ENCODE measurements at regions not wholly inside any gene's neighbourhood (a gene's known extent, or its start where the extent isn't known, plus 50 kb on each side); places are given as distances from the start of the nearest gene placed in this dataset.

DNA sequence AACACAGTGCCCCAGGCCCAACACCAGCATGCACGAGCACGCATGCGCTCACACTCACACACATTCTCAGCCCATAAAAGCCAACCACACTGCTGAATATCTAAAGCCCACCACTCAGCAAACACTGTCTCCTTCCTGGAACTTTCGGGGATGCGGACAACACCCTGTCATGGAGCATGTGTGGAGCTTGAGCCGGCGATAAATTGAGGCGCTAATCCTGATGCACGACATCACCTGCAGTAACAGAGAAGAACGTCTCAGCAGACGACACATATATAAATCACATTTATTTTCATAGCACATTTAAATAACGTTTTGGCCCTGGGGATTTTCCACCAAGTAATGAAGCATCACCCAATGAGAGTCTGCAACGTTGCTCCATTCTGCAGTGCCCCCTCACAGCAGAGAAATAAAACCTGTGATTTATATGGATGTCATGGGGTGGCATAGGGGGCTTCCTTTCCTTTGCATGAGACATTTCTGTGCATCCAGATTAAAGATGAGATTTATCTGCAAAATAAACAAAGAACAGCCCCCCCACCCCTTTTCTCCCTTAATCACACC is 267.7 kb upstream of the NFE2L3 start:
- TF ChIP-seq POLR2A (IDR thresholded peaks at IDR 0.05), result no peak
- TF ChIP-seq, protein P1, sequence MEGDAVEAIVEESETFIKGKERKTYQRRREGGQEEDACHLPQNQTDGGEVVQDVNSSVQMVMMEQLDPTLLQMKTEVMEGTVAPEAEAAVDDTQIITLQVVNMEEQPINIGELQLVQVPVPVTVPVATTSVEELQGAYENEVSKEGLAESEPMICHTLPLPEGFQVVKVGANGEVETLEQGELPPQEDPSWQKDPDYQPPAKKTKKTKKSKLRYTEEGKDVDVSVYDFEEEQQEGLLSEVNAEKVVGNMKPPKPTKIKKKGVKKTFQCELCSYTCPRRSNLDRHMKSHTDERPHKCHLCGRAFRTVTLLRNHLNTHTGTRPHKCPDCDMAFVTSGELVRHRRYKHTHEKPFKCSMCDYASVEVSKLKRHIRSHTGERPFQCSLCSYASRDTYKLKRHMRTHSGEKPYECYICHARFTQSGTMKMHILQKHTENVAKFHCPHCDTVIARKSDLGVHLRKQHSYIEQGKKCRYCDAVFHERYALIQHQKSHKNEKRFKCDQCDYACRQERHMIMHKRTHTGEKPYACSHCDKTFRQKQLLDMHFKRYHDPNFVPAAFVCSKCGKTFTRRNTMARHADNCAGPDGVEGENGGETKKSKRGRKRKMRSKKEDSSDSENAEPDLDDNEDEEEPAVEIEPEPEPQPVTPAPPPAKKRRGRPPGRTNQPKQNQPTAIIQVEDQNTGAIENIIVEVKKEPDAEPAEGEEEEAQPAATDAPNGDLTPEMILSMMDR (IDR thresholded peaks at IDR 0.05), result no peak

All from breast epithelium (tissue), 3 donors.